ENCODE measurements at regions not wholly inside any gene's neighbourhood (a gene's known extent, or its start where the extent isn't known, plus 50 kb on each side); places are given as distances from the start of the nearest gene placed in this dataset.

DNA sequence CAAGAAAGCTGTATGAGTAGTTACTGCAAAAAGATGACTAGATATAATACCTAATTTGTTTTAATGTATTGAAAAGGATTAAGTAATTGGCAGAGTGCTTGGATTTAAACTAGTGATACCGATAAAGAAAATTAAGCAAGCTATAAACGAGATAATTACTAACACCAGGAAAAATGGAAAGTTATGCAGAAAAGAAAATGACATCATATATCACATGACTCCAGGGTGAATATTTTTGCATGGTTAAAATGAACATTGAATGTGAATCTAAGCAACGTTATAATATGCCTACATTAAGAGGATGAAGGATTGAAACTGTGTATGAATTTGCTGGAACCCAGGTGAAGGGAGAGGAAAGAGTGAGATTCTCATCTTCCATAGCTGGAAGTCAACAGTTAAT lies 644.4 kb downstream of the ADGRL2 start:
- intact Hi-C loops (cut with DNase I): no loop called here
- H3K4me1 ChIP-seq: peaks cover 0 to 3% (median 0%) of the 10 kb centered on the region in 4 donors
- H3K4me3 ChIP-seq: no peak overlapping the region
- H3K27ac ChIP-seq: no peak overlapping the region
- no peak for DNase-seq
- H3K36me3 ChIP-seq: no peaks in the 10 kb centered on the region
- no peaks in the 10 kb centered on the region for H3K9me3 ChIP-seq
- 82 to 85% methylated on average over 3 of the region's 3 CpGs for WGBS, 2 donors
- H3K27me3 ChIP-seq: no peaks in the 10 kb centered on the region
- TF ChIP-seq POLR2AphosphoS5 (IDR thresholded peaks at IDR 0.05): no peak
- TF ChIP-seq, protein P1, sequence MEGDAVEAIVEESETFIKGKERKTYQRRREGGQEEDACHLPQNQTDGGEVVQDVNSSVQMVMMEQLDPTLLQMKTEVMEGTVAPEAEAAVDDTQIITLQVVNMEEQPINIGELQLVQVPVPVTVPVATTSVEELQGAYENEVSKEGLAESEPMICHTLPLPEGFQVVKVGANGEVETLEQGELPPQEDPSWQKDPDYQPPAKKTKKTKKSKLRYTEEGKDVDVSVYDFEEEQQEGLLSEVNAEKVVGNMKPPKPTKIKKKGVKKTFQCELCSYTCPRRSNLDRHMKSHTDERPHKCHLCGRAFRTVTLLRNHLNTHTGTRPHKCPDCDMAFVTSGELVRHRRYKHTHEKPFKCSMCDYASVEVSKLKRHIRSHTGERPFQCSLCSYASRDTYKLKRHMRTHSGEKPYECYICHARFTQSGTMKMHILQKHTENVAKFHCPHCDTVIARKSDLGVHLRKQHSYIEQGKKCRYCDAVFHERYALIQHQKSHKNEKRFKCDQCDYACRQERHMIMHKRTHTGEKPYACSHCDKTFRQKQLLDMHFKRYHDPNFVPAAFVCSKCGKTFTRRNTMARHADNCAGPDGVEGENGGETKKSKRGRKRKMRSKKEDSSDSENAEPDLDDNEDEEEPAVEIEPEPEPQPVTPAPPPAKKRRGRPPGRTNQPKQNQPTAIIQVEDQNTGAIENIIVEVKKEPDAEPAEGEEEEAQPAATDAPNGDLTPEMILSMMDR (IDR thresholded peaks at IDR 0.05): no peak
- TF ChIP-seq POLR2A (IDR thresholded peaks at IDR 0.05): no peak
- no peak for TF ChIP-seq EP300 (IDR thresholded peaks at IDR 0.05)

DNA sequence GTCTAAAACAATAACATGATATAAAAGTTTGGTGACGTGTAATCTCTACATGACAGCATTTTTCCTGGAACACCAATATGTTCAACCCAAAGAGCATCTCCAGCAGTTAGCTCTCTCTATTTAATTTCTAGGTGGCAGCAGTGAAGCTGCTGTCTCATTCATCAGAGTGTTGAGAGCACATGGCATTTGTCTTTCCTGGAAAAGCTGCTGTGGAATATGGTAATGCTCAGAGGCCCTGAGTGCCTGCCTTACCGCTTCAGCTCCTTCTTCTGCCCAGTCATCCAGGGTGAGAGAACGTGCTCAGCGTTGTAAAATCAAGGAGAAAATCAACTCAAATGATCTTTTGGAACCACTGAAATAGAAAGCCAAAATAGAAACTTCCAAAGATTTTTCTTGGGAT lies 640.7 kb downstream of the ADGRL2 start:
- Histone ChIP-seq H3K36me3 (no peaks in the 10 kb centered on the region), H3K4me3 (no peak overlapping the region), H3K27me3 (no peaks in the 10 kb centered on the region), H3K27ac (no peak overlapping the region), H3K9me3 (no peaks in the 10 kb centered on the region), H3K4me1 (peaks cover 0 to 3% (median 0%) of the 10 kb centered on the region in 4 donors)
- 82 to 88% methylated on average over 4 of the region's 4 CpGs for WGBS, 2 donors
- DNase-seq: no peak
- intact Hi-C loops (cut with DNase I): no loop called here
- no peak for TF ChIP-seq POLR2AphosphoS5 (IDR thresholded peaks at IDR 0.05)
- TF ChIP-seq EP300 (IDR thresholded peaks at IDR 0.05): no peak
- TF ChIP-seq POLR2A (IDR thresholded peaks at IDR 0.05): no peak
- TF ChIP-seq, protein P1 (IDR thresholded peaks at IDR 0.05): no peak

DNA sequence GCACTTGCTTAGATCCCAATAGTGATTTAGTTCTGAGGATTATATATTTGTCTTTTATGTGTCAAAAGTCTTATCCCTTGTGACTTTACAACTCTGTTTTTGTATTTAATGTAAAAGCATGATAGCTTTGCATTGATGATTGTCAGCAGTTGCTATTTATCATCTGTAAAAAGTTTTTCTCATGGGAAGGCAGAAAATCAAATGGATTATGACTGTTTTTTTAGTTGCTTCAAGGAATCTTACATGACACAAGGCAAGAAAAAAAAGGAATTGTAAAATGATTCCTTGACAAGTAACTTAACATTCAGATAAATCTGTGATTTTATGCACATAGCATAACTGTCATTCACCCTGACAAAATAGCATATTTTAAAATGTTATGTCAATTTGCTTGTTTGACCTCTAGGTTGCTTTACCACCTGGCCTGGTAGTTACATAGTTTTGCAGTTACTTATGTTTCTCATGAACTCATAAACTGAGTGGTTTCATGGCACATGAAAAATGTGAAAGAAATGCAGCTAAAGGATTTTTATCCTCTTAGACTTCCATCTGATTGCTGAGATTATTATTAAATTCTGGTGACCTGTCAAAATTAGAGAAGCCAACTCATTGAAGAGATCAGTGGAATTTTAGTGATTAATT lies 622.6 kb downstream of the ADGRL2 start:
- no peak for DNase-seq
- Histone ChIP-seq H3K4me1 (no peaks in the 10 kb centered on the region), H3K4me3 (no peak overlapping the region), H3K9me3 (no peaks in the 10 kb centered on the region), H3K27me3 (no peaks in the 10 kb centered on the region), H3K27ac (no peak overlapping the region), H3K36me3 (no peaks in the 10 kb centered on the region)
- intact Hi-C loops (cut with DNase I): no loop called here
- TF ChIP-seq POLR2A (IDR thresholded peaks at IDR 0.05) (no peak), POLR2AphosphoS5 (IDR thresholded peaks at IDR 0.05) (no peak), EP300 (IDR thresholded peaks at IDR 0.05) (no peak)
- TF ChIP-seq, protein P1 (IDR thresholded peaks at IDR 0.05): no peak

DNA sequence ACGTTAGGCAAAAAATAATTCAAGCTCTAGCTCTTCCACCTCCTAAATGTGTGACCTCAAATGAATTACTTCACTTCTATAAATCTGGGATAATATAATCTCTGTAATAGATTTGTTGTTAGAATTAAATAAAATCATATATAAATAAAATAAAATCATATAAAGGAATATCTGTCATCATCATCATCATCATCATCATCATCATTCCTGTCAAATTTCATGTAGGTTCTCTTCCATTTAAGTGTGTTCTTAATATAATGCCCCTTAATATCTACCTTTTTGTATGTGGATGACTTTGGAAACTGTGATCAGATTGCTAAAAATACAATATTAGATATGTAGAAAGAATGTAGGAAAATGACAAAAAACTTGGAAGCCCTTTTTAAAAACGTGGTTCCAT lies 621.0 kb downstream of the ADGRL2 start:
- DNase-seq: no peak
- no peak overlapping the region for H3K27ac ChIP-seq
- no peaks in the 10 kb centered on the region for H3K9me3 ChIP-seq
- TF ChIP-seq POLR2A (IDR thresholded peaks at IDR 0.05): no peak
- TF ChIP-seq, protein P1 (IDR thresholded peaks at IDR 0.05): no peak
- TF ChIP-seq EP300 (IDR thresholded peaks at IDR 0.05): no peak
- TF ChIP-seq POLR2AphosphoS5 (IDR thresholded peaks at IDR 0.05): no peak
- no peaks in the 10 kb centered on the region for H3K27me3 ChIP-seq
- no peaks in the 10 kb centered on the region for H3K4me1 ChIP-seq
- no peaks in the 10 kb centered on the region for H3K36me3 ChIP-seq
- WGBS, 2 donors: 46 to 66% methylated on average over 2 of the region's 2 CpGs
- intact Hi-C loops (cut with DNase I): no loop called here
- no peak overlapping the region for H3K4me3 ChIP-seq

DNA sequence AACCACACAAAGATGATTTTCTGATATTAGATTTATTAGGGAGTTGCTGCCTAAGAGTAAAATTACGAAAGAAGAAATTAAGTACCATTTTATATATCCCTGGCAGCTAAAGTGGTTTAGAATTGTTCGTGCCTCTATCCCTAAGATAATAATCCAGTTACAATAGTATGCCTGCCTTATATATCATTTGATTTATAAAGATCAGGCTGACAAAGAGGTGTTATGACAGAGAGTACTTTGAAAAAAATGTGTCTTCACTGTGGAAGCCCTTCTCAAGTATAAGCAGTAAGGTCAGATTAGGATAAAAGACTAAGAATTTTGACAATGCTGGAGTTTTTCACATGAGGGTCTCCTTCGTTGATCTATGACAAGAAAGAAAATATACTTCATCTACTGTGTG lies 619.9 kb downstream of the ADGRL2 start:
- Histone ChIP-seq H3K9me3 (no peaks in the 10 kb centered on the region), H3K4me1 (no peaks in the 10 kb centered on the region), H3K36me3 (no peaks in the 10 kb centered on the region), H3K27ac (no peak overlapping the region), H3K27me3 (no peaks in the 10 kb centered on the region), H3K4me3 (no peak overlapping the region)
- intact Hi-C loops (cut with DNase I): no loop called here
- WGBS, 2 donors: 58 to 77% methylated on average over 3 of the region's 3 CpGs
- TF ChIP-seq EP300 (IDR thresholded peaks at IDR 0.05) (no peak), POLR2A (IDR thresholded peaks at IDR 0.05) (no peak), POLR2AphosphoS5 (IDR thresholded peaks at IDR 0.05) (no peak)
- TF ChIP-seq, protein P1 (IDR thresholded peaks at IDR 0.05): no peak
- no peak for DNase-seq
